Left lung (tissue), 4 donors: ENCODE measurements at regions not wholly inside any gene's neighbourhood (a gene's known extent, or its start where the extent isn't known, plus 50 kb on each side); places are given as distances from the start of the nearest gene placed in this dataset.

Experiments used
- ATAC-seq: fragments of 200-7000 bp; cut with Tn5 transposase; one replicate; pipeline ENCODE4 v1.9.1; 2020; ENCODE audit warnings: moderate library complexity
- DNase-seq, 4 donors: peaks; one replicate each; pipeline ENCODE4 v3.0.0-alpha.2; 2013 to 2020
- H3K27ac ChIP-seq, 2 donors: fragments of 200-600 bp; sonication (generic) in 1 of 2; one replicate each; pipeline versions ENCODE4 v1.5.0 to v1.8.0; 2020 to 2021
- H3K27me3 ChIP-seq, 2 donors: fragments of 200-600 bp; sonication (generic) in 1 of 2; one replicate each; pipeline versions ENCODE4 v1.5.0 to v1.8.0; 2020 to 2021
- H3K36me3 ChIP-seq, 2 donors: fragments of 200-600 bp; sonication (generic) in 1 of 2; one replicate each; pipeline versions ENCODE4 v1.5.0 to v1.8.0; 2020 to 2021
- H3K4me1 ChIP-seq, 2 donors: fragments of 200-600 bp; one replicate each; pipeline ENCODE4 v1.8.0; 2021
- H3K4me3 ChIP-seq, 2 donors: fragments of 200-600 bp; sonication (generic) in 1 of 2; one replicate each; pipeline versions ENCODE4 v1.5.0 to v1.8.0; 2020 to 2021; ENCODE audit warnings: mild to moderate bottlenecking in 1 of 2
- H3K9me3 ChIP-seq, 2 donors: fragments of 200-600 bp; sonication (generic) in 1 of 2; one replicate each; pipeline versions ENCODE4 v1.5.0 to v1.8.0; 2020 to 2021
- intact Hi-C, 2 donors: fragments of 100-400 bp; cut with DNase I; formaldehyde crosslinking; loops; one replicate each; pipeline versions ENCODE4 v1.11.2 to v1.14.2; 2022
- TF ChIP-seq, protein P1 (sequence below), 2 donors: fragments of 200-600 bp; sonication (generic) in 1 of 2; IDR thresholded peaks; one replicate each; pipeline versions ENCODE4 v1.5.0 to v1.8.0; 2021; ENCODE audit warnings: antibody characterized with exemption in 2 of 2
- donor health status: DM: no; HTN: yes; CAD: no.
- donor health status: DM: no; HTN: no; CAD: no.

DNA sequence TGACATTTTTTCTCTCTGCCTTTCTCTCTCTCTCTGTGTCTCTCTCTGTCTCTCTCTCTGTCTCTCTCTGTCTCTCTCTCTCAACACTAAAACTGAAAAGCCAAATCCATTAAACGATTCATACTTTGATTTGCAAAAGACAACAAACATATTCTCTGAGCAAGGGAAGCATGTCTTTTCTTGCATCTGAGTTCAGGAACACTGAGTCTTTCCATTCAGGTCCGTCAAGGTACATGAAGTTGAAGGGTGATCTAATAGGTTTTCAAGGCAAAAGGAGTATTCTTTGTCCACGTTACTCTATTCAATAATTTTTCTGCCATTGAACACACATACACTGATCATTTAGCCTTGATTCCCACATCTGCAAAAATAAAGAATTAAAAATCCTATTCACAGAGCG, 900.9 kb downstream of the BCL11B start:
- intact Hi-C loops: no loop called here
- H3K9me3 ChIP-seq: peaks cover 0 to 3% of the 10 kb centered on the region in 2 donors
- H3K27me3 ChIP-seq: no peaks in the 10 kb centered on the region
- H3K4me1 ChIP-seq: no peaks in the 10 kb centered on the region
- no peak overlapping the region for H3K4me3 ChIP-seq
- ATAC-seq (no peak), DNase-seq (no peak)
- TF ChIP-seq, protein P1, sequence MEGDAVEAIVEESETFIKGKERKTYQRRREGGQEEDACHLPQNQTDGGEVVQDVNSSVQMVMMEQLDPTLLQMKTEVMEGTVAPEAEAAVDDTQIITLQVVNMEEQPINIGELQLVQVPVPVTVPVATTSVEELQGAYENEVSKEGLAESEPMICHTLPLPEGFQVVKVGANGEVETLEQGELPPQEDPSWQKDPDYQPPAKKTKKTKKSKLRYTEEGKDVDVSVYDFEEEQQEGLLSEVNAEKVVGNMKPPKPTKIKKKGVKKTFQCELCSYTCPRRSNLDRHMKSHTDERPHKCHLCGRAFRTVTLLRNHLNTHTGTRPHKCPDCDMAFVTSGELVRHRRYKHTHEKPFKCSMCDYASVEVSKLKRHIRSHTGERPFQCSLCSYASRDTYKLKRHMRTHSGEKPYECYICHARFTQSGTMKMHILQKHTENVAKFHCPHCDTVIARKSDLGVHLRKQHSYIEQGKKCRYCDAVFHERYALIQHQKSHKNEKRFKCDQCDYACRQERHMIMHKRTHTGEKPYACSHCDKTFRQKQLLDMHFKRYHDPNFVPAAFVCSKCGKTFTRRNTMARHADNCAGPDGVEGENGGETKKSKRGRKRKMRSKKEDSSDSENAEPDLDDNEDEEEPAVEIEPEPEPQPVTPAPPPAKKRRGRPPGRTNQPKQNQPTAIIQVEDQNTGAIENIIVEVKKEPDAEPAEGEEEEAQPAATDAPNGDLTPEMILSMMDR (IDR thresholded peaks at IDR 0.05): no peak
- no peak overlapping the region for H3K27ac ChIP-seq
- no peaks in the 10 kb centered on the region for H3K36me3 ChIP-seq

DNA sequence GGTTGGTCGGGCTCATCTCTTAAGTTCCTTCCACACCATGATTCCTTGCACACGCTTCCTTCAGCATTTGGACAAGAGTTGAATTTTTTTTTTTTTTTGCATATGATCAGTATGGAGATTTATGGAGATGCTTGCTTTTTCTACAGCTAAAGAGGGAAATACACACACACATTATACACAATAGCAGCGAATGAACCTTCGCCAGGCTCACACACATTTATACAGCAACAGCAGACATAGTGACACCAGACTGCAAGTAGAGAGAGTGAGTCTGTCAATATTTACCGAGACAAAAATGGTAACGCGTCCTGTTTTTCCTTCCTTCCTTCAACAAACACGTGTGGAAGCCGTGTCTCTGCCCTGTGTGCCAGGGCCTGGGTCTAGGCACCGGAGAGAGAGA, 897.9 kb downstream of the BCL11B start:
- DNase-seq: no peak
- intact Hi-C loops: no loop called here
- TF ChIP-seq, protein P1 (IDR thresholded peaks at IDR 0.05): no peak
- H3K9me3 ChIP-seq: no peaks in the 10 kb centered on the region
- no peaks in the 10 kb centered on the region for H3K27me3 ChIP-seq
- ATAC-seq: no peak
- no peak overlapping the region for H3K27ac ChIP-seq
- H3K4me3 ChIP-seq: no peak overlapping the region
- no peaks in the 10 kb centered on the region for H3K36me3 ChIP-seq
- H3K4me1 ChIP-seq: no peaks in the 10 kb centered on the region

DNA sequence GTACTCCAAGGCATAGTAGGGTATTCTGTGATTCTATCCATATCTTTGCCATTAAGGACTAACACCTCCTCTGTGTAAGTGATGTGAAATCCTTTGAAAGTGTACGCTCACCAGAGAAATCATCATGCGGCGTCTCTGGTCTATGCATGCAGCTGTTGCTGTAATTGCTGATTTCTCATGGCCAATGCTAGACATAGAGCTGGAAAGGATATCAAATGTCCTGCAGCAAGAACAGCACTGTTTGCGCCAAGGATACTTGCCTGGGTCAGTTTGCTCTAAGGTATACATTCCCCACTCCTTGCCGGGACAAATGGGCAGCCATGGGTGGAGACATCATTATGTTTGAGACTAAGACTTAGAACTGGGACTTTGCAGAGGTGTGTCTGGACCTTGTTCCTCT, 896.4 kb downstream of the BCL11B start:
- intact Hi-C loops: no loop called here
- Histone ChIP-seq H3K36me3 (no peaks in the 10 kb centered on the region), H3K4me3 (no peak overlapping the region), H3K27me3 (no peaks in the 10 kb centered on the region), H3K9me3 (no peaks in the 10 kb centered on the region), H3K4me1 (no peaks in the 10 kb centered on the region), H3K27ac (no peak overlapping the region)
- no peak for ATAC-seq
- no peak for DNase-seq
- TF ChIP-seq, protein P1 (IDR thresholded peaks at IDR 0.05): no peak

DNA sequence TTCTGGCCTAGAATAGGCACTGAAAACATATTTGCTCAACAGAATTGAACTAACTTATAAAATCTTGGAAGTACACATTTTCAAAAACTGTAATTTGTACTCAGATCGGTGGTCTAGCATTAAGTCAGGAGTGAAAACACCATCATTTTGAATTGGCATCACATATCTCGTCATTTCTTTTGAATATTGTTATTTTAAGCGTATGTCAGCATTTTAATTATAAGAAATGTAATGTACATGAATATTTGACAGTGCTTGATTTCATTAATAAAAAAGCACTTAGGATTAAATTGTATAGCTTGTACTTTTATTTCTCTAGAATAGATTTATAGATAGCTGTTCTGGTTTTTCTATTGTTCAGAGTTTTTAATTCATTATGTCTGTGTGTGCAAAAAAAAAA, 892.2 kb downstream of the BCL11B start:
- DNase-seq (no peak), ATAC-seq (no peak)
- Histone ChIP-seq H3K27me3 (no peaks in the 10 kb centered on the region), H3K4me3 (no peak overlapping the region), H3K27ac (no peak overlapping the region), H3K9me3 (no peaks in the 10 kb centered on the region), H3K36me3 (no peaks in the 10 kb centered on the region), H3K4me1 (no peaks in the 10 kb centered on the region)
- TF ChIP-seq, protein P1 (IDR thresholded peaks at IDR 0.05): no peak
- intact Hi-C loops: no loop called here

DNA sequence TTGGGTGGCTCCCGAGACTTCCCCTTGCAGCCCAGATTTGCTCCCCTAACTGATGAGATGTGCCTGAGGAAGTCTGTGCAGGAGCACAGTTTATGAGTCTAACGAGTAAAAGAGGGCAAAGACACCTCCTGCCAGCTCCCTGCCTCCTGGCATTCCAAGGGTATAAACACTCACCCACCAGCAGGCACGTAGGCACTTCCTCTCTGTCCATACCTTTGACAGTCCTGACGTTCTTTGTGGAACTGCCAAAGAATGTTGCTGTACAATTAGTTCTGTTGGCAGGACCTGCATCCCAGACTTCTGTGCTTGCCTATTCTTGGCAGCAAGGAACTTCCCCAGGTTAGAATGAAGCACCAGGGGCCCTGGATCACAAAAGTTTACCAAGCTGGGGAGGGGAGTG, 889.3 kb downstream of the BCL11B start:
- no peaks in the 10 kb centered on the region for H3K4me1 ChIP-seq
- no peak overlapping the region for H3K4me3 ChIP-seq
- TF ChIP-seq, protein P1 (IDR thresholded peaks at IDR 0.05): no peak
- H3K27ac ChIP-seq: no peak overlapping the region
- no peaks in the 10 kb centered on the region for H3K27me3 ChIP-seq
- no peak for ATAC-seq
- intact Hi-C loops: no loop called here
- no peaks in the 10 kb centered on the region for H3K36me3 ChIP-seq
- no peak for DNase-seq
- H3K9me3 ChIP-seq: peaks cover 0 to 2% of the 10 kb centered on the region in 2 donors
